HG03354 (cell line): ENCODE measurements at regions not wholly inside any gene's neighbourhood (a gene's known extent, or its start where the extent isn't known, plus 50 kb on each side); places are given as distances from the start of the nearest gene placed in this dataset.

Source experiments
- ATAC-seq: cut with Tn5 transposase; IDR thresholded peaks from one replicate; pipeline ENCODE4 v1.9.1; 2021; ENCODE audit warnings: mild to moderate bottlenecking; ENCODE audit not compliant: unreplicated experiment, poor library complexity, severe bottlenecking

DNA sequence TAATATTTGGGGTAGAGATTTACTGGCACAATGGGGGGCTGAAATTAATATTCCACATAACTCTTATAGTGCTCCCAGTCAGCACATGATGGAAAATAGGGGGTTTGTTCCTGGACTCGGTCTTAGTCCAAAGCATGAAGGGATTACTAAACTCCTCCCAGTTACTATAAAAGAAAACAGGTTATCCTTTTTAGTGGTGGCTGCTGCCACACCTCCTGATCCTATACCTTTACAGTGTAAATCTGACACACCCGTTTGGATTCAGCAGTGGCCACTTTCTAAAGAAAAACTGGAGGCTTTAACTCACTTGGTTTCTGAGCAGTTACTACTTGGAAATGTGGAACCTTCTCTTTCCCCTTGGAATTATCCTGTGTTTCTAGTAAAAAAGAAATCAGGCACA lies 572.9 kb upstream of the PTGER4 start:
- ATAC-seq, result no peak

DNA sequence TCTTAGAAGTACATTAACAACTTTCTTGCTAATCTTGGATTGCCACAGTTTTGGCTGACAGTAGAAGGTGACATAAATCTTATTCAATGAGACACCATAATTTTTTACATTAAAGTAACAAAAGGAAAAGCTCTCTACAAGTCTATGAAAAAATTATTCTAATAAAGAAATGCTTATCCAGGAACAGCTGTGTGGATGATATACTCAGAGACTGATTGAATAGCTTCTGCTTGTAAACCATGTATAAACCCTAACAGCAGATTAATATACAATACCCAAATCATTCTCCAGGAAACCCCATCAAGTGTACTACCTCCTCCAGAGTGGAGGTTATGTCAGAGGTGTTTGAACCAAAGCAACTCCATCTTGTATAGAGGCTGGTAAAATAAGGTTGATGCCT lies 581.4 kb upstream of the PTGER4 start:
- no peak for ATAC-seq

DNA sequence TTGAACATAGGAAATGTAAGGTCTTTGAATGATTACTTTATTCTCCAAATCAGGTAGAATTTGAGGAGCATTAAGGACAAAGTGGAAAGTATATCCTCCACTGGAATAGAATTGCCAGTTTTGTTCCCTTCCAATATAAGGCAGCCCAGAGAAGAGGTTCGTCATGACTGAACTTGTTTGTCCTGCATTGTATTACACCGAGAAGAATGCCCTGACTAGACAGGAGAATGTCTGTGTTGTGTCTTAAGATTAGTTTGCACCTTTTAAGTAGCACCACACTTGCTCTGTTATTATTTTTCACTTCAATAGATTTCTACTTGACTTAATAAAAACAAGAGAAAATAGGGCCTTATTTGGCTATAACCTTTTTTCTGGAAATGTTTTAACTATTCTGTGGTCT lies 586.2 kb upstream of the PTGER4 start:
- no peak for ATAC-seq

DNA sequence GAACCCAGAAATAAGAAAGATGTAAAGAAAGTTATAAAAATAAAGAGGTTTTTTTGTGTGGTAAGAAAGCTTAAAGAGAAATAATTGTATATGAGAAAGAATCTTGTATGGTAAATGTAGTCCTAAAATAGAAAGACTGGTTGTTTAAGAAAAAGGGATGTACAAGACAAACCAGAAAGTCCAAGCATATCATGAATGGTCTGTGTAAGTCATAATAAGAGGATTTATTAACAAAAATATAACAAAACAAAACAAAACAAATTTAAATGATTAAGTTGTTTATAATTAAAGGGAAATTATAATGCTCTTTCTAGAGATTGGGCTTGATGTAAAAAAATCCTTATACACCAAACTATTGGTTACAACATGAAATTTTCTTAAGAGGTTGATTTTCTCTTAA lies 590.4 kb upstream of the PTGER4 start:
- no peak for ATAC-seq

DNA sequence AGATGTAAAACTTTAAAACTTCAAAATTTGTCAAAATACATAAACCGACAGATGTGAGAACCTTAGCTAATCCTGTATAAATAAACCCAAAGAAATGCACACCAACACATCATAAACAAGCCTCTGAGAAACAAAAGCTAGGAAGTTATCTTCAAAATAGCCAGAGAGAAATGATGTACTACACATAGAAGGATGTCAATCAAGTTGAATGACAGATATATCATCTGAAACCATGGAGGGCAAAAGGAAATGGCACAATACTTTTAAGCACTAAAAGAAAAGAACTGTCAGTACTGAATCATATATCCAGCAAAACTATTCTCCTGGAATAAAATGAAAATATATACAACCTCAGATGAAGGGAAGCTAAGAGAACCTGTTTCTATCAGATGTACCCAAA lies 595.1 kb upstream of the PTGER4 start:
- no peak for ATAC-seq

DNA sequence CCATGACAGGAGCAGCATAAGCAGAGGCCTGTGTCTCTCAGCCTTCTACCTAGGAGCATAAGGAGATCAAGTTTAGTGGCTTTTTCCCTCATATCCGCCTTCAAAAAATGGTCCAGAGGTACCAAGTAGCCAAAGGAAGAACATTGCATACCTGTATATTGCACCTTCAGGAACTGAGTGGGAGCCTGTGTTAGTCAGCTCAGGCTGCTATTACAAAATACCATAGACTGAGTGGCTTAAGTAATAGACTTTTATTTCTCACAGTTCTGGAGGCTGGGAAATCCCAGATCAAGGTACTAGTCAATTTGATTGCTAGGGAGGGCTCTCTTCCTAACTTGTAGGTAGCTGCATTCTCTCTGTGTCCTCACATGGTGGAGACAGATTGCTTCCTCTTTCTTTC lies 597.4 kb upstream of the PTGER4 start:
- no peak for ATAC-seq

DNA sequence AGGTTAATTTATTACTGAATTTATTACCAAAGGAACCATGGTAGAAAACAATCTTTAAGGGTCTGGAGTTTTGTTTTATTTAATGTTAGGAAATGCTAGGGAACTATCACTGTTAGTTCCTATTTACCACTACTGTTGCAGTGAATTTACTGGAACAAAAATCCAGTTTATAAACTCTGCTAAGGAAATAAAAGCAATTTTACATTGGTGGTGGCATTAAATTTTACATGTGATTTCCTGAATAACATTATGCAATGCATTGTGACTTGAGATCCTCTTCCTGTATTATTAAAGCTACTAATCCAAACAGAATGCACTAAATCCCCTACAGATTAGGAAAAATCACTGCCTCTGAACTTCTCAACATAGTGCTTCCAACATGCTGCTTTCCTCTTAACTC lies 599.5 kb upstream of the PTGER4 start:
- ATAC-seq, result no peak

DNA sequence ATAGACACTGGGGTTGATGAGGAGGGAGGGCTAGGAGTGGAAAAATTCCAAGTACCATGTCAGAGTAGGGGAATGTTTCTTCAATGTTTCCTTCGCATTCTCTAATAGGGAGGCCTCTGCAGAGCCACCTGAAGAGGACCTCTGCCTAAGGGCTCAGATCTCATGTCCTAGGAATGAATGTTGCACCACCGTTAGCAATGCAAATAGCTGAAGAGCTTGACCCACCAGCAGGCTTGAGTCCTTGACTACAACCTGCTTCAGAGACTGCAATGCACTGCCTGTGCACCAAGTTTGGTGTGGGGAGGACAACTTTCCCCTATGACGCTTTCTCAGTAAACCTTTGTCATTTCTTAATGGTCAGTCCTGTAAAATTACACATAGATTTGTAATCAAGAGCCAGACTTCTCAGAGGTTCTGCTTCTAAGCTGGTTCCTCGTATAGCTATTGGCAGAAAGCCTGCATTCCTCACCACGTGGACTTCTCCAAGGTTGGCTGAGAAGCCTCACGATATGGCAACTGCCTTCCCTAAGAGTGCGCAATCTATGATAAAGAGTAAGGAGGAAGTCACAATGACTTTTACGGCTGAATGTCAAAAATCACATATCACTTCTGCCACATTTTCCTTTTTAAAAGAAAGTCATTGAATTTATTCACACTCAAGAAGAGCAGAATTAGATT lies 600.7 kb upstream of the PTGER4 start:
- ATAC-seq, result no peak

DNA sequence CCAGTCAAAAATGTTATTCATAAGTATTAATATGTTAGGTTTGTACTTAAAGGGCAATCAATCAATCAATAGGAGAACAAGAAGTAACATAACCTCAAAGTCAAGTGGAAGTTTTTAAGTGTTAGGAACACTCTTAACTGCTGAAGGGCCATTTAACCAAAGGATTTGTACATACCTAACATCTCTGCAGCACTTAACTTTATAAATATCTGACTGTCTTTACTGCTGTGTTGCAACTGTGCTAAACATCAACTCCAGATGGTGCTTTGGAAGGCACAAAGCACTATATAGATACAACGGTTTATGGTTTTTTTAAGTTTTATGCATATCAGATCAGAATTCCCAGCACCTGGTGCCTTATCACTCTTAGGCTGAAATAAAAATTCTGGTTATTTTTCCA lies 604.9 kb upstream of the PTGER4 start:
- ATAC-seq, result no peak

DNA sequence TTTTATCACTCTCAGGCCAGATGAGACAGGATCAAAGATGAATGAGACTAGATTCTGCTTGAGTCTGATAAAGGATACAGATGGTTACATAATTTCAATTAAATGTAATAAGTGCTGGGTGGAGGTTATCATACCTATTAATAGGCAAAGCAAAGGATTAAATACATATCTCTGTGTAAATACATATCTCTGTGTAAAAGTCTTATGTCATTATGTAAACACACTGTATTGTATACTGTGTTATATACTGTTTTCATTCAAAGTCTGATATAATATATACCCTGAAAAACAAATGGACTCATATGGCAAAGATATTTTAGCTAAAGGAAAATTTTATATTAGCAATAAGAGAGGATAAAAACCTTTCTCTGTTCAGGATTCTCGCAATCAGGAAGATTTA lies 605.8 kb upstream of the PTGER4 start:
- no peak for ATAC-seq

DNA sequence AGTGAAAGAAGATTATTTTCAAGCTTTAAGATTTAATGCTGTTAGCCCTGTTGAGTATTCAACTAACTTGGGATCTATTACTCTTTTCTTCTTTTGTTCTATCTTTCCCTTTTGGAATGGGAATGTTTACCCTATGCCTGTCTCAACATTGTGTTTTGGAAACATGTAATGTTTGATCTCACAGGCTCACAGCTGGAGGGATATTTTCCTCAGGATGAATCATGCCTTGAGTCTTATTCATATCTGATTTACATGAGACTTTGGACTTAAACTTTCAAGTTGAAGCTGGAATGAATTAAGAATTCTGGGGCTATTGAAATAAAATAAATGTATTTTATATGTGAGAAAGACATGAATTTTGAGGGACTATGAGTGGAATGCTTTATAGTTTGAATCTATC lies 607.8 kb upstream of the PTGER4 start:
- no peak for ATAC-seq

DNA sequence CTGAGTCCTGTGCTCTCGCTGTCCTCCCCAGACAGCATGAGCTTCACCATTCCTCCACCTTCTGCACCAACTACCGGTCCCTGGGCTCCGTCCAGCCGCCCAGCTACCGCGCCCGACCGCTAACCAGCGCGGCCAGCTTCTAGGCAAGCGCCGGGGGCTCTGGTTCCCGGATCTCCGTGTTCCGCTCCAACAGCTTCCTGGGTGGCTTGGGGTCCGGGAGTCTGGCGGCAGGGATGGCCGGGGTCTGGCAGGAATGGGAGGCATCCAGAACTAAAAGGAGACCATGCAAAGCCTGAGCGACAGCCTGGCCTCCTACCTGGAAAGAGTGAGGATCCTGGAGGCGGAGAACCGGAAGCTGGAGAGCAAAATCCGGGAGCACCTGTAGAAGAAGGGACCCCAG lies 613.1 kb upstream of the PTGER4 start:
- no peak for ATAC-seq

DNA sequence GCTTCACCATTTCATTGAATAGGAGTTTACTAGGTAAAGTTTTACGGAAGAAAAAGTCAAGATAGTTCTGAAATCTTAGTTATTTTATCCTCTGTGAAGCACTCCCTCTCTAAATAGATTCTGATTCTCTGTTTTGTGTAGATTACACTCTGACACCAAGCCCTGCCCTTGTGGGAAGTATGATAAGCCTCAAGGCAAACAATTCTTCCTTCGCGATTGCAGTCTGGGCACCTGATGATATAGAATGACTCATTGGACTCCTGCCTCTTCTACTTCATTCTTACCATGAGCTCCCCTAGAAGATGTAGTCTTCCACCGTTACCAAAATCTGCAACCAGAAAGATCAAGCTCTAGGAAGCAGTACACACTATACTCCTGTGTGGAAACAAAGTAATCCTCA lies 626.9 kb upstream of the PTGER4 start:
- no peak for ATAC-seq

DNA sequence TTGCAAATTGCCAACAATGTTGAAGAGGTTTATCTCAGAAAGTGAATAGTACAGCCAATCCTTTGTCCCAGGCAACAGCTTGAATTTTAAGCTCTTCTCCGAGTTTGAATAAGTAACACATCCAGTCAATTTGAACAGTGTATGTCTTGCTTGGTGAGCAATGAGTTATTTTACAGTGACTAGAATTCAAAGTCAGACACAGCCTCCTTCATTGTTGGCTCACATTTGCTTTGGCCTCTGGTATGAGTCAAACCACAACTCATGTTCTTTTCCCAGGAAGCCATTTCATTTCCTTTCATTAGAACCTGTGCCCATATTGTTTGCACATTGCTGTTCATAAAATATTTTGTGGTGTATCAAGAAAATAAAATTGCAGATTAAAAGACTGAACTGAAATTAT lies 622.0 kb upstream of the DAB2 start:
- ATAC-seq, result no peak

DNA sequence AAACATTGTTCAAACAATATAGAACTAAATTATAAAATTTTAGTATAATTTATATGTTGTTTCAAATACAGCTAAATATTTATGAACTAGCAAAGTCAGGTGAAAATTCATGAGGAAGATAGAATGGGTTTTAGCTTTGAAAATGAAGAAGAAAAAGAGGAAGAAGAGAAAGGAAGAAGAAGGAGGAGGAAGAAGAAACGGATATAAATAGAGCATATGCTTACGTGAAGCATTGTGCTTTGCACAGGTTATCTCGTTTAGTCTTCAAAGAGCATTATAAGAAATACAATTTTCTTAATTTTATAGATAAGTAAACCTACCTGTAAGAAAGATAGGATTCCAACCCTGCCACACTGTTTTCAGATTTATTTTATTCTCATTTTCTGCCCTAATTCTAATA lies 620.6 kb upstream of the DAB2 start:
- no peak for ATAC-seq

DNA sequence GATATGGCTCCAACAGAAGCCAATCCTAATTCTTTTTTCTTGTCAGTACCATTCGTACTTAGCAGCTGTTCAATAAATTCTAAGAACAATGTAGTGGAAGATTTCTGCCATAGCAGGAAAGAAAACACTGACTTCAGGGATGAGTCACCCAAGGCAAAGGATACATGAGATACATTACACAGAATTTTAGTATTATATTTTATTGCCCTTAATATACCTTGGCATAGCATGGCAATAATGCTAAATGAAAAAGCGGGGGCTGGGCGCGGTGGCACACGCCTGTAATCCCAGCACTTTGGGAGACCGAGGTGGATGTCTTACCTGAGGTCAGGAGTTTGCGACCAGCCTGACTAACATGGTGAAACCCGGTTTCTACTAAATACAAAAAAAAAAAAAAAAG lies 619.1 kb upstream of the DAB2 start:
- no peak for ATAC-seq

DNA sequence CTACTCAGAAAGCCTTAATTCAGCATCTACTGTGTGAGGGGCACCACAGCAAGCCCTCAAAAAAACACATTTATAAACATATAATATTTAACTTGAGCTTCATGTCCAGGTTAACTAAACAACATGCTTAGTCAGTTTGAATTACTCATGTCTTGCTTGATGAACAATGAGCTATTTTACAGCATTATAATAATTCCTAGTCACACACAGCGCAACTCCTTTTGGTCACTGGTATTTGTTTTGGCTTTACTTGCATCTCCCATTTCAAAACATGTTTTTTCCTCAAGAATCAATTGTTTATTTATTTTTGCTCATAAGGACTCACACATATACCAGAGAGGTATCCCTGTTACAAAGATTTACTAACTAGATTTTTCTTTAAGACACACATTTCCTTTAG lies 616.7 kb upstream of the DAB2 start:
- no peak for ATAC-seq

DNA sequence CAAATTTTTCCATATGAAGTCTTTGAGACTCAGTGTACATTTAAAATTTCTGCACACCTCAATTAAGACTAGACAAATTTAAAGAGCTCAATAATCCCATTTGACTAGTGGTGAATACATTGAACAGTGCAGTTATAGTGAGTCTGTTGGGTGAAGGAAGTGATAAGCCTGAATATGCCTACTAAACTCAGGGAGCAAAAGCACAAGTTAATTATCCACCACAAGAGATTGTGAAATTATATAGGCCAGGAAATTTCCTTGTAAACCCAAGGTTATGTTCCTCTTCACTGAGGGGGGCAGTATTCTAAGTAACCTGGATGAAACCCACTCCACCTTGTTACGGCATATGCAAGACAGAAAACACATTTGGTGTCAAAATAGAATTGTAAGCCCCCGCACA lies 612.9 kb upstream of the DAB2 start:
- no peak for ATAC-seq

DNA sequence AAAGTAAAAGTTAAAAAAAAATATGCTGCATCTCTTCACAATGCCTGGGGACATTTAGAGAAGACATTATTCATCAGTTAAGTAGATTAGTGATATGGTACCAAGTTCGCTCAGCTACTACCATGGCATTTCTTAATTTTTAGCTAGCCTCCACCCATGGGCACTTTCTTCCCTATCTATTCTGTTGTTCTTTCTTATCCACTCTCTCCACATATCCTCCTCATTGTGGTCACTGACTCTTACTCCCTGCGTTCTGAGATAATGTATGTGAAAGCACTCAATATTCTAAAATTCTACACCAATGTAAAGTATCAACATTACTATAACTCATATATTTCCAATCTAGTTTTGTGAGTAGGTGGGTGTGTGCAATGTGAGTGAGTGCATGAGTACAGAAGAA lies 609.7 kb upstream of the DAB2 start:
- ATAC-seq, result no peak

DNA sequence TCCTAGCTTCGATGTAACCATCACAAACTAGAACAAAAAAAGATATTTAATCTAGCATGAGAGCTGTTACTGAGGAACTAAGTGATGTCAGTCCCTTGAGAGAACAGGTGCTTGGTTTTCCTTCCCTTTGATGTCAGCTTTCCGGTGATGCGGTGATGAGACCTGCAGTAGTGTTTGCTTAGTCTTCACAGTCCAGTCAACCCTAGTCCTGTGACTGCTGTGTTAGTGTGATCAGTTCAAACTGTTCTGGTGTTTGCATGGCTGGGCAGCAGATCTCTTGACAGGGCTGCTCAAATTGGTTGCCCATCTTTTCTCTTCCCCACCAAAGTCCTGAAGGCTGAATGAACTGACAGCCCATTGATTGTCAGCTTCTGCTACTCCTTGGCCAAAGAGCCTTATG lies 608.6 kb upstream of the DAB2 start:
- ATAC-seq, result peak; percentile 99

DNA sequence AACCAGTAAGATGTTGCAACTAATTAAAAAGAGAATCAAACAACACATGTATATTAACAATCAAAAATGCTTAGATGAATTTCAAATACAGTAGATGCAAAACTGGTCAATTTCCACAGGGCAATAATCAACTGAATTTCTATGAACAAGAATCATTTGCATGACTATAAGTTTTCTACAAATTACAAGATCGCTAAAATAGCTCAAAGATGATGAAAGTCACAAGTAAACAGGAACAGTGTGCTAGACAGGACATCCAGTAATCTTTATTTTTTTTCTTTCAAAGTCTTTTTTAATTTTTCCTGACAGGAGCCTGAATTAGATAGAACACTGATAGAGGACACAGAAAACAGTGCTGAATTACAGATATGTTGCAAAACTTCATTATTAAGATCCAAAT lies 608.2 kb upstream of the DAB2 start:
- peak; percentile 42 for ATAC-seq

DNA sequence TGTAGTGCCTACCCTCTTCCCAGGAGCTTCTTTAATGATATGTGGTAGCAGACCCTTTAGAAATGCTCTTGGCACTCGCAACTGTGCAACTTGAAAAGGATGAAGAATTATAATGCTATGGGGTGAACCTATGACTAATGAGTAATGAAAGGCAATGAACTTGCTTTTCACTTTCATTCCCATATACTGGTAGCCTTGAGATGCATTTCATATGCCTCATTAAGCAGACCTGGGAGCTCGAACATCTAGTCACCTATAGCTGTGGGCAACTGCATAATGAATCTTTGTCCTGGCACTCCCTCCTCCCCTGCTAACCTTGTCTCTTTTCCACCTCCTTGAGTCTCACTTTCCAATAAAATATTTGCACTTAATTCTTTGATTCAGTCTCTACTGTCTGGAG lies 605.9 kb upstream of the DAB2 start:
- no peak for ATAC-seq
